H1 (cell line): ENCODE measurements at regions not wholly inside any gene's neighbourhood (a gene's known extent, or its start where the extent isn't known, plus 50 kb on each side); places are given as distances from the start of the nearest gene placed in this dataset.

Experiments
- CTCF ChIA-PET: fragments of 300-600 bp; sonication (Branson Sonifier 250); formaldehyde crosslinking; loops from one replicate; lab custom pipeline; 2021; ENCODE audit not compliant: partially characterized antibody; lab: Charles Lee
- POLR2A ChIA-PET: fragments of 300-600 bp; sonication (Branson Sonifier 250); formaldehyde crosslinking; loops from one replicate; lab custom pipeline; 2021; ENCODE audit warnings: inconsistent platforms; ENCODE audit not compliant: partially characterized antibody; lab: Charles Lee
- DNase-seq, 2 experiments: peaks; one replicate each; pipeline versions ENCODE4 v3.0.0 to v3.0.0-alpha.2; 2010 to 2022; ENCODE audit warnings: low spot score in 2 of 2, low read depth in 1 of 2, mixed read lengths in 1 of 2
- FAIRE-seq: peaks from 2 replicates; lab custom pipeline; 2011; peaks lifted over from hg19 to GRCh38; lab: Jason Lieb, UNC
- H2AFZ ChIP-seq: 2 replicates; pipeline ENCODE4 v1.8.1; 2012; ENCODE audit warnings: low read length, inconsistent platforms
- H2AK5ac ChIP-seq: 2 replicates; pipeline ENCODE4 v1.6.1; 2013; ENCODE audit warnings: low read depth, low read length
- H2BK120ac ChIP-seq: replicated peaks from 2 replicates; pipeline ENCODE3; 2013; ENCODE audit warnings: low read depth, low read length, inconsistent platforms
- H2BK12ac ChIP-seq: 2 replicates; pipeline ENCODE4 v1.6.1; 2013; ENCODE audit warnings: low read depth, low read length
- H2BK15ac ChIP-seq: 2 replicates; pipeline ENCODE4 v1.6.1; 2013; ENCODE audit warnings: low read length
- H2BK20ac ChIP-seq: 2 replicates; pipeline ENCODE4 v1.6.1; 2013; ENCODE audit warnings: low read length
- H2BK5ac ChIP-seq: 2 replicates; pipeline ENCODE4 v1.6.1; 2013; ENCODE audit warnings: low read depth, low read length
- H3K14ac ChIP-seq: 2 replicates; pipeline ENCODE4 v1.6.1; 2013; ENCODE audit warnings: inconsistent platforms; ENCODE audit not compliant: insufficient read length
- H3K18ac ChIP-seq: 2 replicates; pipeline ENCODE4 v1.6.1; 2013; ENCODE audit warnings: low read length; ENCODE audit errors: extremely low read depth
- H3K23ac ChIP-seq: 2 replicates; pipeline ENCODE4 v1.6.1; 2013; ENCODE audit warnings: inconsistent platforms; ENCODE audit not compliant: insufficient read length
- H3K23me2 ChIP-seq: 2 replicates; pipeline ENCODE4 v1.6.1; 2013; ENCODE audit warnings: low read depth, low read length
- H3K27ac ChIP-seq: 2 replicates; pipeline ENCODE4 v1.6.1; 2011; ENCODE audit warnings: low read depth, low read length, inconsistent platforms
- H3K27me3 ChIP-seq, 4 experiments: replicated peaks in 1 of 4; 1 replicate in 1 of 4; 2 replicates in 3 of 4; pipeline versions ENCODE4 v1.6.1 to v1.8.1; 2011 to 2013; ENCODE audit warnings: low read length in 3 of 4, mild to moderate bottlenecking in 3 of 4, inconsistent platforms in 2 of 4, mixed read lengths in 2 of 4, moderate library complexity in 1 of 4; ENCODE audit not compliant: control insufficient read depth in 3 of 4, insufficient read depth in 3 of 4; ENCODE audit errors: extremely low read depth in 1 of 4
- H3K36me3 ChIP-seq, 4 experiments: 2 replicates each; pipeline versions ENCODE4 v1.6.1 to v1.8.1; 2011 to 2013; ENCODE audit warnings: mild to moderate bottlenecking in 4 of 4, low read length in 3 of 4, moderate library complexity in 2 of 4, control low read depth in 1 of 4, inconsistent platforms in 1 of 4; ENCODE audit not compliant: insufficient read depth in 4 of 4, control insufficient read depth in 2 of 4
- H3K4ac ChIP-seq: replicated peaks from 2 replicates; pipeline ENCODE3; 2013; ENCODE audit warnings: low read length, low read depth, mixed read lengths, inconsistent platforms; ENCODE audit not compliant: insufficient read length
- H3K4me1 ChIP-seq, 4 experiments: replicated peaks in 1 of 4; 1 replicate in 1 of 4; 2 replicates in 3 of 4; pipeline versions ENCODE4 v1.6.1 to v1.8.1; 2011 to 2013; ENCODE audit warnings: low read length in 3 of 4, inconsistent platforms in 2 of 4, mixed read lengths in 1 of 4; ENCODE audit not compliant: insufficient read depth in 4 of 4, control insufficient read depth in 3 of 4
- H3K4me2 ChIP-seq, 2 experiments: 2 replicates each; pipeline versions ENCODE4 v1.6.1 to v1.8.1; 2011 to 2013; ENCODE audit warnings: low read depth in 2 of 2, low read length in 2 of 2, control low read depth in 1 of 2, inconsistent platforms in 1 of 2, mild to moderate bottlenecking in 1 of 2; ENCODE audit not compliant: insufficient read depth in 1 of 2
- H3K4me3 ChIP-seq, 4 experiments: fragments of 200-600, 300-600 bp in 1 of 4; sonication (generic), shearing (Covaris generic), sonication (Bioruptor Twin) in 1 of 4; 2 replicates each; pipeline versions ENCODE4 v1.5.1 to v1.8.1; 2011 to 2016; ENCODE audit warnings: low read length in 4 of 4, low read depth in 3 of 4, control low read depth in 2 of 4, inconsistent platforms in 2 of 4, mild to moderate bottlenecking in 2 of 4, mixed read lengths in 1 of 4, moderate library complexity in 1 of 4; ENCODE audit not compliant: insufficient read depth in 2 of 4; ENCODE audit errors: extremely low read depth in 1 of 4
- H3K56ac ChIP-seq: replicated peaks from 2 replicates; pipeline ENCODE3; 2013; ENCODE audit warnings: low read depth, mild to moderate bottlenecking, mixed read lengths, low read length, inconsistent platforms; ENCODE audit not compliant: insufficient read length
- H3K79me1 ChIP-seq: 2 replicates; pipeline ENCODE4 v1.6.1; 2013; ENCODE audit warnings: low read depth, low read length, control low read depth
- H3K79me2 ChIP-seq, 2 experiments: 2 replicates each; pipeline versions ENCODE4 v1.6.1 to v1.8.1; 2012 to 2013; ENCODE audit warnings: low read length in 2 of 2, mild to moderate bottlenecking in 2 of 2, inconsistent platforms in 1 of 2; ENCODE audit not compliant: insufficient read depth in 2 of 2, control insufficient read depth in 1 of 2
- H3K9ac ChIP-seq, 4 experiments: replicated peaks in 1 of 4; 1 replicate in 1 of 4; 2 replicates in 3 of 4; pipeline versions ENCODE4 v1.6.1 to v1.8.1; 2011 to 2013; ENCODE audit warnings: low read depth in 3 of 4, low read length in 3 of 4, control low read depth in 2 of 4, mild to moderate bottlenecking in 2 of 4, moderate library complexity in 2 of 4, inconsistent platforms in 1 of 4; ENCODE audit errors: extremely low read depth in 1 of 4
- H3K9me3 ChIP-seq, 2 experiments: 2 replicates each; pipeline versions ENCODE4 v1.6.1 to v1.8.1; 2012 to 2013; ENCODE audit warnings: mild to moderate bottlenecking in 2 of 2, moderate library complexity in 2 of 2, control low read depth in 1 of 2, inconsistent platforms in 1 of 2, low read depth in 1 of 2, low read length in 1 of 2, mixed read lengths in 1 of 2; ENCODE audit not compliant: insufficient read depth in 2 of 2
- H4K20me1 ChIP-seq, 2 experiments: replicated peaks in 1 of 2; 2 replicates each; pipeline versions ENCODE3 to v1.8.1; 2011 to 2013; ENCODE audit warnings: inconsistent platforms in 2 of 2, low read length in 2 of 2, mild to moderate bottlenecking in 1 of 2; ENCODE audit not compliant: insufficient read depth in 2 of 2, control insufficient read depth in 1 of 2
- H4K5ac ChIP-seq: 2 replicates; pipeline ENCODE4 v1.6.1; 2013; ENCODE audit warnings: low read length, low read depth, mixed read lengths, inconsistent platforms; ENCODE audit not compliant: insufficient read length
- H4K8ac ChIP-seq: 2 replicates; pipeline ENCODE4 v1.8.0; 2013; ENCODE audit warnings: mild to moderate bottlenecking, moderate library complexity, low read length, inconsistent platforms; ENCODE audit not compliant: insufficient read depth; ENCODE audit errors: extremely low read depth
- H4K91ac ChIP-seq: replicated peaks from 2 replicates; pipeline ENCODE3; 2013; ENCODE audit warnings: low read length, mixed read lengths, inconsistent platforms; ENCODE audit not compliant: insufficient read length
- CBX8 ChIP-seq: fragments of 300-800, 300-1000 bp; sonication (generic); IDR thresholded peaks from 2 replicates; pipeline ENCODE4 v1.7.1; 2016; ENCODE audit warnings: low read depth, low read length, borderline replicate concordance
- MAX ChIP-seq: IDR thresholded peaks from 2 replicates; pipeline ENCODE4 v1.6.1; 2012; ENCODE audit warnings: inconsistent platforms
- NANOG ChIP-seq: IDR thresholded peaks from 2 replicates; pipeline ENCODE4 v1.6.1; 2011; ENCODE audit warnings: low read length, low read depth, mild to moderate bottlenecking, inconsistent platforms; ENCODE audit not compliant: insufficient read depth, poor library complexity, severe bottlenecking
- WGBS, 2 experiments: shearing (Covaris generic) in 1 of 2; methylation state at CpG; one replicate each; pipeline versions ENCODE4 v1.1.6 to v1.1.7; 2013 to 2015; ENCODE audit warnings: low lambda C conversion rate in 2 of 2, mixed read lengths in 2 of 2, inconsistent platforms in 1 of 2, low coverage in 1 of 2, missing lambda C conversion rate in 1 of 2; ENCODE audit not compliant: insufficient replicate concordance in 2 of 2, insufficient coverage in 1 of 2, insufficient read length in 1 of 2; ENCODE audit errors: extremely low coverage in 1 of 2, missing lambda C conversion rate in 1 of 2; 5-methylcytosine and 5-hydroxymethylcytosine counted together

- ChIA-PET CTCF (interaction anchor here (1.0 kb wide), 1 partner anchor 11 kb away, joined by 4 read pairs; no protein-coding TSS in a partner anchor), POLR2A (no interaction called here)
- H2BK120ac ChIP-seq = no peak overlapping the region
- H2BK5ac ChIP-seq = no peak overlapping the region
- H3K27ac ChIP-seq = no peak overlapping the region
- no peak overlapping the region for H3K9ac ChIP-seq
- no peak overlapping the region for H3K56ac ChIP-seq
- no peak overlapping the region for H2BK20ac ChIP-seq
- H2BK15ac ChIP-seq = no peak overlapping the region
- H3K79me2 ChIP-seq = no peaks in the 10 kb centered on the region
- H3K4me3 ChIP-seq = no peak overlapping the region
- no peaks in the 10 kb centered on the region for H3K9me3 ChIP-seq
- no peak overlapping the region for H3K18ac ChIP-seq
- peaks cover 0 to under 1% (median 0%) of the 10 kb centered on the region in 4 experiments; a peak in 1 of 7 replicates for H3K27me3 ChIP-seq
- TF ChIP-seq CBX8 = no peak
- TF ChIP-seq NANOG = no peak
- no peak for TF ChIP-seq MAX
- no peak for FAIRE-seq
- no peak overlapping the region for H2AFZ ChIP-seq
- no peaks in the 10 kb centered on the region for H3K79me1 ChIP-seq
- H3K23ac ChIP-seq = no peak overlapping the region
- no peak overlapping the region for H3K4me2 ChIP-seq
- WGBS, 2 experiments = 83% methylated on average over 4 of the region's 4 CpGs; no CpG with 5 or more reads in 1 of the 2 experiments
- DNase-seq = no peak
- no peaks in the 10 kb centered on the region for H3K4me1 ChIP-seq
- no peak overlapping the region for H2AK5ac ChIP-seq
- no peak overlapping the region for H4K91ac ChIP-seq
- H3K4ac ChIP-seq = no peak overlapping the region
- no peak overlapping the region for H4K8ac ChIP-seq
- no peak overlapping the region for H2BK12ac ChIP-seq
- H4K20me1 ChIP-seq = no peaks in the 10 kb centered on the region
- no peak overlapping the region for H4K5ac ChIP-seq
- H3K14ac ChIP-seq = no peak overlapping the region
- no peaks in the 10 kb centered on the region for H3K23me2 ChIP-seq
- no peaks in the 10 kb centered on the region for H3K36me3 ChIP-seq
Observed at GRCh38 chr1:73803380-73803779, 394.6 kb downstream of the LRRIQ3 start.
